AG09319 (cell line): ENCODE measurements at regions not wholly inside any gene's neighbourhood (a gene's known extent, or its start where the extent isn't known, plus 50 kb on each side); places are given as distances from the start of the nearest gene placed in this dataset.

ENCODE experiments used
- DNase-seq: peaks from one replicate; pipeline ENCODE4 v3.0.0-alpha.2; 2010; ENCODE audit warnings: low read depth; ENCODE audit errors: extremely low read depth
- CTCF ChIP-seq: IDR thresholded peaks from 2 replicates; pipeline ENCODE4 v1.5.1; 2011; ENCODE audit warnings: low read depth, mild to moderate bottlenecking, inconsistent platforms, low read length, moderate library complexity

GRCh38 chr7:89934101-89934500, 220.2 kb upstream of the STEAP1 start:
- TF ChIP-seq CTCF: no peak

GRCh38 chr7:89943525-89944050, 210.7 kb upstream of the STEAP1 start:
- TF ChIP-seq CTCF: no peak
- no peak for DNase-seq

More at GRCh38 chr7:89934101-89934500, 220.2 kb upstream of the STEAP1 start:
- no peak for DNase-seq

- no peak for TF ChIP-seq CTCF
- DNase-seq: no peak
These were observed 195.7 kb upstream of the STEAP1 start for GRCh38 chr7:89958525-89959068.

- TF ChIP-seq CTCF: no peak
- DNase-seq: no peak
These were observed 188.1 kb upstream of the STEAP1 start for GRCh38 chr7:89966067-89966664.

- no peak for DNase-seq
- no peak for TF ChIP-seq CTCF
These were observed 178.7 kb upstream of the STEAP1 start for GRCh38 chr7:89975577-89975976.

GRCh38 chr7:89987665-89988064, 166.6 kb upstream of the STEAP1 start:
- no peak for DNase-seq
- no peak for TF ChIP-seq CTCF

GRCh38 chr7:89988074-89988473, 166.2 kb upstream of the STEAP1 start:
- no peak for DNase-seq
- no peak for TF ChIP-seq CTCF
